Mesenchymal stem cell (in vitro differentiated cells and primary cell): ENCODE measurements at regions not wholly inside any gene's neighbourhood (a gene's known extent, or its start where the extent isn't known, plus 50 kb on each side); places are given as distances from the start of the nearest gene placed in this dataset.

ENCODE experiments used
- DNase-seq: peaks from one replicate; pipeline ENCODE4 v3.0.0-alpha.2; 2013
- H2AFZ ChIP-seq: one replicate; pipeline ENCODE4 v1.6.1; 2013; ENCODE audit warnings: low read depth, mild to moderate bottlenecking, control low read depth, inconsistent platforms, low read length, moderate library complexity
- H2AK5ac ChIP-seq: 2 replicates; pipeline ENCODE4 v1.6.1; 2013; ENCODE audit warnings: low read length, moderate library complexity, mild to moderate bottlenecking, inconsistent platforms; ENCODE audit not compliant: severe bottlenecking
- H2BK120ac ChIP-seq: one replicate; pipeline ENCODE4 v1.6.1; 2013; ENCODE audit warnings: low read depth, mild to moderate bottlenecking, inconsistent platforms, low read length, moderate library complexity
- H2BK12ac ChIP-seq, 2 experiments: one replicate each; pipeline ENCODE4 v1.6.1; 2013; ENCODE audit warnings: inconsistent platforms in 2 of 2, low read length in 2 of 2, mild to moderate bottlenecking in 2 of 2, moderate library complexity in 2 of 2, control low read depth in 1 of 2
- H2BK15ac ChIP-seq: one replicate; pipeline ENCODE4 v1.6.1; 2013; ENCODE audit warnings: mild to moderate bottlenecking, low read depth, inconsistent platforms; ENCODE audit not compliant: poor library complexity, severe bottlenecking
- H2BK5ac ChIP-seq: 2 replicates; pipeline ENCODE4 v1.6.1; 2013; ENCODE audit warnings: low read depth, mild to moderate bottlenecking, low read length, control low read depth, inconsistent platforms; ENCODE audit not compliant: poor library complexity, severe bottlenecking
- H3K14ac ChIP-seq, 2 experiments: one replicate each; pipeline ENCODE4 v1.6.1; 2013; ENCODE audit warnings: inconsistent platforms in 2 of 2, low read length in 2 of 2, control low read depth in 1 of 2, mild to moderate bottlenecking in 1 of 2, moderate library complexity in 1 of 2
- H3K18ac ChIP-seq, 2 experiments: one replicate each; pipeline ENCODE4 v1.6.1; 2013; ENCODE audit warnings: inconsistent platforms in 2 of 2, low read length in 2 of 2, control low read depth in 1 of 2, low read depth in 1 of 2, mild to moderate bottlenecking in 1 of 2
- H3K23ac ChIP-seq, 2 experiments: one replicate each; pipeline ENCODE4 v1.6.1; 2013; ENCODE audit warnings: inconsistent platforms in 2 of 2, low read length in 2 of 2, mild to moderate bottlenecking in 2 of 2, moderate library complexity in 2 of 2, control low read depth in 1 of 2
- H3K27ac ChIP-seq: 2 replicates; pipeline ENCODE4 v1.5.1; 2013; ENCODE audit warnings: mild to moderate bottlenecking, moderate library complexity, low read length, control low read depth, inconsistent platforms; ENCODE audit not compliant: poor library complexity, severe bottlenecking
- H3K27me3 ChIP-seq, 2 experiments: 2 replicates each; pipeline versions ENCODE4 v1.6.1 to v1.7.0; 2013; ENCODE audit warnings: low read length in 2 of 2, mild to moderate bottlenecking in 2 of 2, moderate library complexity in 2 of 2, control low read depth in 1 of 2, inconsistent platforms in 1 of 2; ENCODE audit not compliant: control insufficient read depth in 1 of 2, insufficient read depth in 1 of 2
- H3K36me3 ChIP-seq, 2 experiments: 2 replicates each; pipeline versions ENCODE4 v1.6.1 to v1.7.0; 2013; ENCODE audit warnings: low read length in 2 of 2, control low read depth in 1 of 2, inconsistent platforms in 1 of 2, low read depth in 1 of 2, mild to moderate bottlenecking in 1 of 2; ENCODE audit not compliant: insufficient read depth in 2 of 2, control insufficient read depth in 1 of 2
- H3K4ac ChIP-seq, 2 experiments: one replicate each; pipeline ENCODE4 v1.6.1; 2013; ENCODE audit warnings: inconsistent platforms in 2 of 2, low read length in 2 of 2, mild to moderate bottlenecking in 2 of 2, moderate library complexity in 2 of 2, control low read depth in 1 of 2, low read depth in 1 of 2
- H3K4me1 ChIP-seq: 2 replicates; pipeline ENCODE4 v1.6.1; 2013; ENCODE audit warnings: low read depth, low read length, control low read depth; ENCODE audit not compliant: control insufficient read depth, insufficient read depth
- H3K4me2 ChIP-seq: 2 replicates; pipeline ENCODE4 v1.6.1; 2013; ENCODE audit warnings: low read length, mild to moderate bottlenecking, inconsistent platforms; ENCODE audit not compliant: poor library complexity, severe bottlenecking
- H3K4me3 ChIP-seq, 2 experiments: 2 replicates each; pipeline versions ENCODE4 v1.5.1 to v1.7.0; 2013; ENCODE audit warnings: low read length in 2 of 2, mild to moderate bottlenecking in 2 of 2, control low read depth in 1 of 2, low read depth in 1 of 2; ENCODE audit not compliant: insufficient read depth in 1 of 2
- H3K79me1 ChIP-seq: replicated peaks from 2 replicates; pipeline ENCODE4 v1.6.1; 2013; ENCODE audit warnings: mild to moderate bottlenecking, control low read depth, low read length, inconsistent platforms; ENCODE audit not compliant: poor library complexity, severe bottlenecking
- H3K9ac ChIP-seq: 2 replicates; pipeline ENCODE4 v1.7.0; 2013; ENCODE audit warnings: mild to moderate bottlenecking, low read length, moderate library complexity
- H3K9me3 ChIP-seq: 2 replicates; pipeline ENCODE4 v1.7.0; 2013; ENCODE audit warnings: mild to moderate bottlenecking, low read length; ENCODE audit not compliant: control insufficient read depth
- H4K8ac ChIP-seq: one replicate; pipeline ENCODE4 v1.6.1; 2013; ENCODE audit warnings: inconsistent platforms, mild to moderate bottlenecking, low read length, moderate library complexity
- H4K91ac ChIP-seq: one replicate; pipeline ENCODE4 v1.6.1; 2013; ENCODE audit warnings: mild to moderate bottlenecking, low read length, inconsistent platforms
- WGBS: methylation state at CpG from one replicate; pipeline ENCODE4 v1.1.7; 2013; ENCODE audit warnings: mixed read lengths; 5-methylcytosine and 5-hydroxymethylcytosine counted together

GRCh38 chr6:80642452-80642851 is 536.0 kb downstream of the BCKDHB start:
- no peak overlapping the region for H3K4me2 ChIP-seq
- H3K27ac ChIP-seq: no peak overlapping the region
- no peak overlapping the region for H3K18ac ChIP-seq
- H3K27me3 ChIP-seq: no peaks in the 10 kb centered on the region
- no peak overlapping the region for H2AFZ ChIP-seq
- H2BK5ac ChIP-seq: no peak overlapping the region
- no peak overlapping the region for H3K23ac ChIP-seq
- no peak overlapping the region for H4K8ac ChIP-seq
- H2BK120ac ChIP-seq: peak overlapping the region; percentile 61
- H3K4me1 ChIP-seq: no peaks in the 10 kb centered on the region
- H3K4ac ChIP-seq: no peak overlapping the region
- H3K4me3 ChIP-seq: no peak overlapping the region
- H2BK12ac ChIP-seq: no peak overlapping the region
- H3K36me3 ChIP-seq: no peaks in the 10 kb centered on the region
- no peak overlapping the region for H3K14ac ChIP-seq
- no peak overlapping the region for H2AK5ac ChIP-seq
- no peaks in the 10 kb centered on the region for H3K79me1 ChIP-seq
- no peak overlapping the region for H4K91ac ChIP-seq
- H2BK15ac ChIP-seq: no peak overlapping the region
- peaks cover 2% of the 10 kb centered on the region for H3K9me3 ChIP-seq
- H3K9ac ChIP-seq: no peak overlapping the region
- peak; percentile 36 for DNase-seq

- Histone ChIP-seq H3K4me2 (no peak overlapping the region), H3K79me1 (no peaks in the 10 kb centered on the region), H2AK5ac (no peak overlapping the region), H4K8ac (no peak overlapping the region), H3K23ac (no peak overlapping the region), H2BK120ac (peak overlapping the region; percentile 50), H4K91ac (no peak overlapping the region), H2BK15ac (no peak overlapping the region), H3K4ac (peak overlapping the region in 1 of 2 experiments; percentile 32), H3K18ac (peak overlapping the region; percentile 52 to 68), H3K27ac (no peak overlapping the region), H3K4me1 (no peaks in the 10 kb centered on the region), H3K14ac (no peak overlapping the region), H3K9ac (no peak overlapping the region), H2AFZ (no peak overlapping the region), H3K9me3 (peaks cover 2% of the 10 kb centered on the region), H3K4me3 (no peak overlapping the region), H2BK12ac (peak overlapping the region; percentile 46 to 92), H3K36me3 (no peaks in the 10 kb centered on the region), H2BK5ac (no peak overlapping the region), H3K27me3 (no peaks in the 10 kb centered on the region)
- 97% methylated on average over 1 of the region's 2 CpGs for WGBS
- peak; percentile 27 for DNase-seq
Observed at GRCh38 chr6:80641591-80641990, 535.1 kb downstream of the BCKDHB start.

- Histone ChIP-seq H4K8ac (no peak overlapping the region), H3K79me1 (no peaks in the 10 kb centered on the region), H3K27me3 (no peaks in the 10 kb centered on the region), H3K4ac (no peak overlapping the region), H2BK12ac (no peak overlapping the region), H3K4me2 (no peak overlapping the region), H4K91ac (no peak overlapping the region), H2AK5ac (no peak overlapping the region), H2AFZ (no peak overlapping the region), H3K36me3 (no peaks in the 10 kb centered on the region), H3K4me1 (no peaks in the 10 kb centered on the region), H2BK5ac (no peak overlapping the region), H3K27ac (no peak overlapping the region), H3K23ac (no peak overlapping the region), H3K18ac (no peak overlapping the region), H3K9ac (no peak overlapping the region), H2BK120ac (no peak overlapping the region), H2BK15ac (no peak overlapping the region), H3K14ac (no peak overlapping the region), H3K4me3 (no peak overlapping the region), H3K9me3 (peaks cover 4% of the 10 kb centered on the region)
- DNase-seq: peak; percentile 58
- no CpG with 5 or more reads among the region's 1 CpG for WGBS
Observed at GRCh38 chr6:80640176-80640575, 533.7 kb downstream of the BCKDHB start.

GRCh38 chr6:80639181-80639629 is 532.7 kb downstream of the BCKDHB start:
- peak overlapping the region in 1 of 2 experiments; percentile 47 for H3K4ac ChIP-seq
- no peak overlapping the region for H4K91ac ChIP-seq
- no peak overlapping the region for H3K27ac ChIP-seq
- H3K4me1 ChIP-seq: no peaks in the 10 kb centered on the region
- no peak overlapping the region for H2BK12ac ChIP-seq
- WGBS: 1% methylated on average over 2 of the region's 2 CpGs
- no peak overlapping the region for H2AK5ac ChIP-seq
- H4K8ac ChIP-seq: no peak overlapping the region
- no peak overlapping the region for H3K14ac ChIP-seq
- no peaks in the 10 kb centered on the region for H3K36me3 ChIP-seq
- H3K4me3 ChIP-seq: no peak overlapping the region
- no peak overlapping the region for H2BK5ac ChIP-seq
- H2BK120ac ChIP-seq: peak overlapping the region; percentile 68
- no peak overlapping the region for H3K23ac ChIP-seq
- no peak overlapping the region for H3K4me2 ChIP-seq
- H2AFZ ChIP-seq: no peak overlapping the region
- no peaks in the 10 kb centered on the region for H3K27me3 ChIP-seq
- H2BK15ac ChIP-seq: no peak overlapping the region
- peak overlapping the region in 1 of 2 experiments; percentile 35 for H3K18ac ChIP-seq
- H3K9ac ChIP-seq: peak overlapping the region; percentile 49
- H3K79me1 ChIP-seq: no peaks in the 10 kb centered on the region
- peaks cover 4% of the 10 kb centered on the region for H3K9me3 ChIP-seq
- peak; percentile 96 for DNase-seq
